ENCODE measurements at regions not wholly inside any gene's neighbourhood (a gene's known extent, or its start where the extent isn't known, plus 50 kb on each side); places are given as distances from the start of the nearest gene placed in this dataset.
"Not testable (repeated sequence)": the region's sequence is repeated elsewhere in the genome, so short reads cannot be mapped to it uniquely, and the experiment has no call there.

DNA sequence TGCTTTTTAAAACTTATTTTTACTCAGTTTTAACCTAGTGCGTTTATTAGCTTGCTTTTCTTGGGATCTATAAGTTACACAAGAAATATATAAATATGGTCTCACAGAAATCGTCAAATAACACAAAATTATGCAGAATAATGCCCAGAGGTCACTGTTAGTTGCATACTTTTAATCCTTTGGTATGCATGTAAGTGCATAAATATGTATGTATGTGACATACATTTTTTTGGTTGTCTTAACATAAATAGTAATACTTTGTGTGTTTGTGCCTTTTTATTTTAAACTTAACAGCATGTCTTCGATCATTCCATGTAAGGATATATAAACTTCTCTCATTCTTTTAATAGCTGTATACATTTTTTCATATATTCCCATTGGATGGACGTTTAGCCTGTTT, 459.6 kb downstream of the PCNX1 start:
- no peak for DNase-seq

DNA sequence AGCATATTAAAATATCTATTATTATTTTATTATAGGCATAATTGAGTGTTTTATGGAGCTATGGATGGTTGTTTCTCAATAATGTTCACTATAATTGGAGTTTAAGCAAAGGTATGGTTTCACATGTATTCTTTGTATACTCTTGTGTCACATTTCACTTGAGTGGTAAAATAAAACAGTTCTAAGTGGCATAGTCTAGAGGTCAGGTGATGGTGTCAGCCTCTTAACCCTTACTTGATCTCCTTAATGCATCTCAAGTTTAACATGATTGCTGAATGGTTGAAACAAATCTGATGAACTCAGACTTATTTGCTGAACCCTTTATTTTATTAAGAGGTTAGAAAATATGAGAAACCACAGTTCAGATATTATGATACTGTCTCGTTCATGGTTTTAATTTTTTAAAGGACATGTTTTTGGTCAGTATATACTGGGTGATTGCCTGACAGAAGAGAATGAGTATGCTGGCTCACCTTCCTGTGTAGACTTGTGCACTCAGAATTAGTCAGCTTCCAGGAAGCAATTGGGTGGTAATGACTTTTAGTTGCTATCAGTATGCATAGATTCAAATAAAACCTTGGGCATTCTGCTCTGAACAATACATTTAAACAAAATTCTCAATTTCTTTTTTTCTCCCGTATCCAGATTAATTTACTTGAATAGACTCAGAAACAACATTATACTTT, 464.6 kb downstream of the PCNX1 start:
- DNase-seq: no peak

DNA sequence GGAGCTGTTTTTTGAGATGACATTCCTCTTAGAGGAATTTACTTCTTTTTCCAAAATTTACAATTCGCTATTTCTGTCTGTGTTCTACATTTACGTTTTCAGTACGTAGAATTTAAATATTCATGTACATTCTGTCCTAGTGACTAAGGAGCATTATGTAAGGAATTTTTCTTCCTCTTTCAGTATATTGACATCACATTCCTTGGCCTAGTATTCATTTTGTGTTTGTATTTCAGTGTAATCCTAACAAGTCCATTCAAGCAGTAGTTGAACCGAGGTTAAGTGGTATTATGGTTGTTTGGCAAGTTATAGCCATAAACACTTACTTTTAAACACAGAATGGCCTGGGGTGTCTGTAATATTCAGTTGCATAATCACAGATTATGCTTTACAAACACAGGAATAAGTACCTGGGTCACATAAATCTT, 465.2 kb downstream of the PCNX1 start:
- DNase-seq: no peak

DNA sequence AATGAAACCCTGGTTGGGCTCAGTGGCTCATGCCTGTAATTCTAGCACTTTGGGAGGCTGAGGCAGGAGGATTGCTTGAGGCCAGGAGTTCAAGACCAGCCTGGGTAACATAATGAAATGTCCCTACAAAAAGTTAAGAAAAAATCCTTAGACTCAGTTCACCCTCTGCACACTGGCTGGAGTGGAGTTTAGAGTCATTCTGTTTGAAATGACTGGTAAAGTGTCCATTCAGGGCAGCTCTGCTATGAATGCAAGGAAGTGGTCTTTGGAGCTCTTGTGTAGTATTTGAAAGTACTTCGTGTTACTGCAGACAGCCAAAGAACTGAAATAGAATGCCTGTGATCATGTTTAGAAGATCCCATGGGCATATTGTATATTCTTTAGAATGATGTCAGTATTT, 466.5 kb downstream of the PCNX1 start:
- DNase-seq: no peak

DNA sequence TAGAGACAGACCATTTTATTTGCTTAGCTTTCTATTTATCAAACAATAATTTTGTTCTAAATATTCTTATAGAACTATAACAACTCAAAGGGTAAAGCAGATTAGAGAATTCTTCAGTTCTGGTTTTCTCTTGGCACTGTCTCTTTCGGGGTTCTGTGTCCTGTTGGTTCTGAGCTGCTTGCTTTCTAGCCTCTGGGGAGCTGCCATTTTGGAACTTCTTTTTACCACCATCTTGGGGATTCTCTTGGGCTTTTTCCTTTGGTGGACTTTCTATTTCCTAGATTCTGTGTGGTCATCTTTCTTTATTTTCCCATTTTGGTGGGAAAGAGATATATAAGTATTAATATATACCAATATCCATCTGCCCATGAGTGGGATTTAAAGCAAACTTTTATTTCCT, 467.7 kb downstream of the PCNX1 start:
- no peak for DNase-seq

DNA sequence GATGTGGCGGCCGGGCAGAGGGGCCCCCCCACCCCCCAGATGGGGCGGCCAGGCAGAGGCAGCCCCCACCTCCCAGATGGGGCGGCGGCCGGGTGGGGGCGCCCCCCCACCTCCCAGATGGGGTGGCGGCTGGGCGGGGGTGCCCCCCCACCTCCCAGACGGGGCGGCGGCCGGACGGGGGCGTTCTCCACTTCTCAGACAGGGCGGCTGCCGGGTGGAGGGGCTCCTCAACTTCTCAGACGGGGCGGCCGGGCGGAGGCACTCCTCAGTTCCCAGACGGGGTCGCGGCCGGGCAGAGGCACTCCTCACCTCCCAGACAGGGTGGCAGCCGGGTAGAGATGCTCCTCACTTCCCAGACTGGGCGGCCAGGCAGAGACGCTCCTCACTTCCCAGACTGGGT, 469.8 kb downstream of the PCNX1 start:
- no peak for DNase-seq

DNA sequence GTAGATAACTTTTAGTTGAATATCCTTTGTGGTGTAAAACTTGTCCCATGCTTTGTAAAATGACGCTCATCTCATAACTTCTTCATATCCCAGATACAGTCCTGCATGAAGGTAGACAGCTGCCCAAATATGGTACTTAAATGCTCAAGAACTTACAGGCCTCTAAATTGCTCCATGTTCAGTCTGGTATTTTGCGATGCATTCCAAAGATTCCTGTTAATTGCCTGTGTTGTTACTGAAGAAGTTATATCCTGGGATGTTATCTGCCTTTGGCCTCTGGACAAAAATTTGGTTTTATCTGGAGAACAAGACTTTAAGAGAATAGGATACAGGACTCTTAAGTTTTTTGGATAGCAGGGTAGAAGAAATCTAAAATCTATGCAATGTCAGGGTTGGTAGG, 473.0 kb downstream of the PCNX1 start:
- no peak for DNase-seq

DNA sequence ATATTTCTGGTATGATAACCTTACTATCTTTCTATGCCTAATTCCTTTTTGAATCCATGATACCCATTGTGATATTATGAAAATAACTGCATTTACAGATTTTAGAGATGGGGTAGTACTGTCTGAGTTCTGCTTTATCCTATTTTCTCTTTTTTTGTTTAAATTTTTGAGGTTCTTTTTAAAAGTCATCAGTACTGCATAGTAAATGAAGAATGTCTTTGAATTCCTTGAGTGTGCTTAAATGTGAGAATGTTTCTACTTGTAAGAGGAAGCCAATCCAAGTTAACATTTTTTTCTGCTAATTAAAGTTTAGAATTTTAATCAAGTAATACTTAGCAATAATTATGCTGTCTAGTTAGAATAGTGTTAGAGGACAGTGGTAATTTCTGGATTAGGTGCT, 474.6 kb downstream of the PCNX1 start:
- no peak for DNase-seq

DNA sequence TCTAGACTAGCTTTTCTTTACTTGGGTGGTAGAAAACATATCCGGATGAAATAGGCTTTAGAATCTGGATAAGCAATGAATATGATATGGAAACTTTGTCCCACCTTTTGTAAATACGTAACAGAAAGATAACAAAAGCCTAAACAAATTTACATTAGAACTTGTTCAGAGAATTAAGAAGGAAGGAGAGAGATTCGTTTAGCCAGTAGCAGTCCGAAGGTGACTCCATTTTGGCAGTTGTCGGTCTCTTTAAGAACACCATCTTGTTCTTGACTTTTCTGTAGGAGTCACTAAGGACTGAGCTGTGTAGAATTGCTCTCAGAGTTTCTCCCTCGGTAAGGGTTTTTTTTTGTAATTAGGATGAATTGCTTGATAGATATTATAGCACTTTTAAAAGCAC, 475.1 kb downstream of the PCNX1 start:
- no peak for DNase-seq

DNA sequence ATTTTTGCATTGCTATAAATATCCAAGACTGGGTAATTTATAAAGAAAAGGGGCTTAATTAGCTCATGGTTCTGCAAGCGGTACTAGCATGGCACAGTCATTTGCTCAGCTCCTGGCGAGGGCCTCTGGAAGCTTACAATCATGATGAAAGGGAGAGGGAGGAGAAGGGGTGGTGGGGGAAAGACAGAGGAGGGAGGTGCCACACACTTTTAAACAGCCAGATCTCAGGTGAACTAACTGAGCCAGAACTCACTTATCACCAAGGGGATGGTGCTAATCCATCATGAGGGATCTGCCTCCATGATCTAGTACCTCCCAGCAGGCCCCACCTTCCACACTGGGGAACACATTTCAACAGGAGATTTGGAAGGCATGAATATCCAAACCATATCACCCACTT, 476.3 kb downstream of the PCNX1 start:
- no peak for DNase-seq

DNA sequence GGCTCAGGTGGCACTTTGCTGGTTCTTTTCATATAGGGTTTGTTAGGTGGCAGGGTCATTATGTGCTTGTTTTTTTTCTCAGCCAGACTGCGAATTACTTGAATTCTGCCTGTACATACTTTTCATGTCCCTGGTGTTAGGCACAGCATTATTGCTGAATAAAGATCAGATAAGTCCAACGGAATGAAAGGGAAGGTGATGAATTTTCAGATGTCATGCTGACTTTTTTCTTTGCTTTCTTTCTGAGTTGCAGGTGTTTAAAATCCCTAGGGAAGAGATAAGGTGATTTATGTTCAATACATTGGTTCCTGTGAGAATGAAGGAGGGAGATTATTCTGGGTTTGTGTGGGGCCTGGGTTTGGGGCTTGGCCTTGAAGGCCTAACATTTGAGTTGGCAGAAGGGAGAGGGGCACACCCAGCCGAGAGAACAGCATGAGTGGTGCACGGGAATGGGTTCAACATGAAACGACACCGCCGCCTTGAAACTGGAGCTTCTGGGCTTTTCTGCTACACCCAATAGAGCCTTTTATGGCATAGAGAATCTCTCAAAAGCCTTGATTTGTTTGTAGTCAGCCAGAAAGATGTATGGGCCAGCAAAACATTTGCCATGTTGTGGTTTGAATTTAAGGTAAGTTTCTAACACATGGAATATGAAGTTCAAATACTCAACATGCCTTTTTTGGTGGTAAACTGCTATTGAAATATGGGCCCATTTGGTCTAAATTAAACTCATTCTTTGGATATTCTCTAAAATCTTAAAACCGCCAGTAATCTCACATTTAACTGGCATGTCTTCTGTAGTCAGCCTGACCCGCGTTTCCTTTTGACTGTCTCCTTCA, 477.0 kb downstream of the PCNX1 start:
- DNase-seq: no peak

DNA sequence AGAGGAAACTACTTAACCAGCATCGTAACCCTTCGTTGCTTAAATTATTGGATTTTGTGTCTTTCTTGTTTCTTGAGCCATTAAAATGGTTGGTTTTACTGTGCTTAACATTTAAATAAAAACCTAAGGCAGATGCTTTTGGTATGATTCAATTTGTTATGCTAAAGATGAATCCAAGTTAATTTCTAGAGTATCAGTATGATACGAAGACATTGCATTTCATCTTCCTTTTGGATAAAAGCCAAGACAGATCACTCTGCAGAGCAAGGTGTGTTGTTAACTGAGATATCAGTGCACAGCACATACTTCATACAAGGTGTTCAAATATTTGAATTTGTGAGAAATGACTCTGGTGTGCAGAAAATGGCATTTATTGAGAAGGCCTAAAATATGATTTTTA, 480.5 kb downstream of the PCNX1 start:
- DNase-seq: no peak

DNA sequence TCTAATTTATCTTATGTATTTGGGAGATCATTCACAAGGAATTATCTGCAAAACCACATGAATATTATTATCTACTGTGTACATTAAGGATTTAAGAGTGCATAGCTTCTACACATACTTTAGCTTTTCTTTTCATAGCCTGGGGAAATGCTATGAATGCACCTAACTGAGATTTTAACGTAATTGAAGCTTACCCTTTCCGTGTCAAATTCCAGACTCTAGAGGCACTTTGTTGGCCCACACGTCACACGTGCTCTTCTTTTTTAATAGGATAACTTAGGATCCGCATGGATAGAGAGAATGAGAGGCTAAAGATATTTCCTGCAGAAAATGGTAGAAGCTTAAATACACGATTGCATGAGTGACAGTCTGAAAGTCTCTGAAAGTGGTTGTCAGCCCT, 481.1 kb downstream of the PCNX1 start:
- DNase-seq: no peak

DNA sequence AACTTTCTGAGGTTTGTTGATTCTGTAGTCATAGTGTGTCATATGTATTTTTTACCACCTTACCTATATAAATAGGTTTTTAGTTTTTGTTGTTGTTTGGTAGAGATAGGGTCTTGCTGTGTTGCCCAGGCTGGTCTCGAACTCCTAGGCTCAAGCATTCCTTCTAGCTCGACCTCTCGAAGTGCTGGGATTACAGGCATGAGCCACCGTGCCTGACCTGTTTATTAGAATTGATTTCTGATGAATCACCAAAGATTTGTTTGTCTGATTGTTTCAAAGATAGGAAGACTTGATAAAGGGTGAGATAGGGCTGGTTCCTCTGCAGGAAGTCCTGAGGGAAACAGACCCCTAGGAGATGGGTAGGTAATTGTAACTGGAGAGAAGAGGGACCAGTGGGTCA, 481.6 kb downstream of the PCNX1 start:
- DNase-seq: no peak

DNA sequence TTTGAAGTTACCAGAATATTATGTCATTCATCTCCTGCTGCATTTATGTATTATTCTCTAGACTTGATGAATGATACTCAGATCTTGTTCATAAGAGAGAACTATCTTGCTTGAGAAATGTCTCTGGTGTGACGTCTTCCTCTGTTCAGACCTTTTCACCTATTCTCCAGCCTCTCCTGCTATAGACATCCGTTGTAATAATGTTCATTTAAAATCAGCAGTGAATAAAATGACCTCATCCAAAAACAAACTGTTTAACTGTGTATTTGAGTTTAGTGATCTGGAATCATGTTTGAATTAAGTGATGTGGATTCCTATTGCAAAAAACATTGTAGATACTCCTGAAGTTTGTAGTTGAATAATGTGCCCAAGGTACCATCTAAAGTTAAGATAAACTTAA, 487.1 kb downstream of the PCNX1 start:
- no peak for DNase-seq

DNA sequence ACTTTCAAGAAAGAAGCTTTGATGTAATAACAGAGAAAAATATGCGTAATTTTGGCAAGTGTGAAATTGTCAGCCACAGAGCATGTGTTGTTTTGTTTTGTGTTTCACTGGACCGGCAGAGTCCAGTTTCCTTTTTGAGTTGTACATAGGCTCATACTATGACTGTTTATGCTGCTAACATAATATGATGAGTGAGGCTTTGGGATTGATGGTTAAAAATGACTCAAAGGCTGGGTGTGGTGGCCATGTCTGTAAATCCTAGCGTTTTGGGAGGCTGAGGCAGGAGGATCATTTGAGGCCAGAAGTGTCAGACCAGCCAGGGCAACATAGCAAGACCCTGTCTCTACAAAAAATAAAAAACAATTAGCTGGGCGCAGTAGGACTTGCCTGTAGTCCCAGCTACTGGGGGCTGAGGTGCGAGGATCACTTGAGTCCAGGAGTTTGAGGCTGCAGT, 487.9 kb downstream of the PCNX1 start:
- no peak for DNase-seq

DNA sequence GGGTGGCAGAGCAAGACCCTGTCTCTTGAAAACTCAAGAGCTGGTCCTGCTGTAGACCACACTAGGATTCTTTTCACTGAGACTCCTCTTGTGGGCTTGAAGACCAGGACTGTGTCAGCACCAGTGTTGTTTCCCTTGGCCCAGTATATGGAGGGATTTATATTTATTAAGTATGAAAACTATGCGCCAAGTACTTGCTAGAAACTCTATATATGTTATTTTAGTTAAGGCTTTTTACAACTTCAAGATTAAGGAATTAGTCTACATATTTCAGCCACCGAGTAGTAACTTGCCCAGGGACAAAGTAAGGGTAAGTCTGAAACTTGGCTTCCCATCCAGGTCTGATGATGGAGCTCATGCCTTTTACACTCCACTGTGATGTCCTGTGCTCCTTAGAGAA, 488.4 kb downstream of the PCNX1 start:
- DNase-seq: no peak

DNA sequence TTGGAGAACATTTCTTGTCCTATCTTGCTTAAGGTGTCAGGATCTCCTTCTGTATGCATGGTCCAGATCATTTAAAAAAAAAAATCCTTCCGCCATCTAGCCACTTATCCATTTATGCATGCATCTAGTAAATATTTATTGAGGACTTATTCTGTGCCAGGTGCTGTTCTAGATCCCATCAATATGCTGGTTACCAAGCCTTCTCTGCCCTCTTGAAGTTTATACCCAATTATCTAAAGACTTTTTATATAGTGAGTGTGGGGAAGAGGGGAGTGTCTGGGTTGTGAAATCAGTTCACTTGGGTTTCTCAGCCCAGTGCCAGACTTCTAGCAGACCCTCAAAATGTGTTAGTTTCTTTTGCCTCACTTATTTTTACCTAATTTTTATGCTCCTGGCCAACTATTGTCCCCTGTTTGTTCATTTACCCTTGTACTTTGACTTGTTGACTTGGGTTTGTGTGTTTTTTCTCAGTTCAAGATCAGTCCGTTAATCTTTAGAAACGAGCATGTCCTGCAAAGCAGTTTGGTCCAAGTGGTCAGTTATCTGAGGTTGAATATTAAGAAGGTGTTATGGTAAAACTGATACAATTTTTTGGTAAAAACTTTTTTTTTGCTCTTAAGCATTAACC, 488.9 kb downstream of the PCNX1 start:
- no peak for DNase-seq

DNA sequence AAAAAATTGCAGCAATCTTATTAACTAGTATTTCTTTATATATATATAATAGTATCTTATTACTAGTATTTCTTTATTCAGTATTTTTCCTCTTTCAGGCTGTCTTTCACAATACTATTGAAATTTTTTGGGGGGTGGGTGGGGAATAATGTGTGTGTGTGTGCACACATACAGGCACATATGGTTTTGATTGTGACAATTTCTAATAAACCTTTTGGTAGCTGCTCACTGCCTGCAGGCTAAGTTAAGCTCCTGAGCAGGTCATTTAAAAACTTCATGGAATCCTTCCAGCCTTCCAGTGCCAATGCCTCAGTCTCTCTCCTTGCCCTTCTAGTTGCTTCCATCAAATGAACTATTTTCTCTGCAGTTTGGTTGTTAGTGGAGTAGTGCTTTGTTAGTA, 490.1 kb downstream of the PCNX1 start:
- DNase-seq: no peak

DNA sequence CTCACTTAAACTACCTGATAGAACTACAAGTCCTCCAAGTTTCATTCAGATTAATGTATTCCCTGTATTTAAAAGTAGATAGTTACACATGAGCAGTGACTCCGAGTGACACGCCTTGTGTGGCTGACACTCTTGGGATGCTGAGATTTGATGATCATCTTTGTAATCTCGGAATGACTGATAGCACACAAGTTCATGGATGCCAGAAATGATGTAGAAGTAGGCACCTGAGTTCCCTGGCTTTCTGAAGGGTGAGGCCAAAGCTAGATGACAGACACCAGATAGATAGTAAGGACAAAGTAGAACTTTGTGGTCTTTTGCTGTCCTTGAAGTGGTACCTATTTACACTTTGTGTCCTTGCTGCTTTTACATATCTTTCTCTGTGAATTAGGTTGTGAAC, 491.2 kb downstream of the PCNX1 start:
- no peak for DNase-seq

DNA sequence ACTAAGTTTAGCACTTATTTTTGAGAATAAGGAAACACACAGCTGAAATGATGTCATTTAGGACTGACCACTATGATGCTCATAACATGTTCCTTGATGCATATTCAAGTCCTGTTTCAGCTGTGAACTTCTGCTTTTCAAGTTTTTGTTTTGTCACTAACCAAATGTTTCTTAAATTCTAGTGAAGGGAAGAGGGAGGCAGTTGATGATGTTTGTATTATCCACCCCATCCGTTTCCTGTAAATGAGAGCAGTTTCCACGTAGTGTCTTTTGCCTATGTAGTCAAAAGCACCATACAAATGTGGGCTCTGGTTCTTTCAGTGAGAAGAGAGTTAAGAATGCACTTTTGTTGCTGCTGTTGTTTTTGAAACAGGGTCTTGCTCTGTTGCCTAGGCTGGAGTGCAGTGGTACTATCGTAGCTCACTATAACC, 491.8 kb downstream of the PCNX1 start:
- peak; percentile 64 for DNase-seq

DNA sequence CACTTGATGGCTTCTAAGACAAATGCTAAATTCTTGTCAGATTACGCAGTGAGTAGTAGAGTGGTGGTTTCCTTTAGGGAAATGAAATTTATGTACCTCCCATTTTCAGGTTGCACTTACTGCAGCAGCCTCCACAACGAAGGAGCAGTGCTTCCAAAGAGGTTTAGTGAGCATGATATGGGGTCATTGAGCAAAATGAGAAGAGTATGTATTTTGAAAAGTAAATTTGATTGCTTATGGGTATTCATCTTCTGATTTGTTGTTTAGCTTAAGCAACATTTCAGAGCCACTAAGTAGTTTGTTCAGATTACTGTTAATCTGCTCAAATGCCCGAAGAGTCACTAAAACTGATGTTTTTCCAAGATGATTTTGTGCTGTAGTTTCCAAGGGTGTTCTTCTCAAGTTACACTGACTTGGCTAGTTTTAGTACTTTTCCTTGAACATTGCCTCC, 493.6 kb downstream of the PCNX1 start:
- DNase-seq: peak; percentile 58

DNA sequence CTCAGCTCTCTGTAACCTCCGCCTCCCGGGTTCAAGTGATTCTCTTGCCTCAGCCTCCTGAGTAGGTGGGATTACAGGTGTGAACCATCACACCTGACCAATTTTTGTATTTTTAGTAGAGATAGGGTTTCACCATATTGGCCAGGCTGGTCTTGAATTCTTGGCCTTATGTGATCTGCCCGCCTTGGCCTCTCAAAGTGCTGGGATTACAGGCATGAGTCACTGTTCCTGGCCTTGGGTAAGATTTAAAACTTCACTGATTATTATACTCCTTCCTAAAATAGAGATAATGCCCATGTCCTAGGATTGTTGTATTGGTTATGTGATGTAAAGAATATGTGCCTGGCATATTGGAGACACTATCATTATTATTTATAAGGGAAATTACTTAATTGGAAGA, 495.2 kb downstream of the PCNX1 start:
- not testable (repeated sequence) for DNase-seq

DNA sequence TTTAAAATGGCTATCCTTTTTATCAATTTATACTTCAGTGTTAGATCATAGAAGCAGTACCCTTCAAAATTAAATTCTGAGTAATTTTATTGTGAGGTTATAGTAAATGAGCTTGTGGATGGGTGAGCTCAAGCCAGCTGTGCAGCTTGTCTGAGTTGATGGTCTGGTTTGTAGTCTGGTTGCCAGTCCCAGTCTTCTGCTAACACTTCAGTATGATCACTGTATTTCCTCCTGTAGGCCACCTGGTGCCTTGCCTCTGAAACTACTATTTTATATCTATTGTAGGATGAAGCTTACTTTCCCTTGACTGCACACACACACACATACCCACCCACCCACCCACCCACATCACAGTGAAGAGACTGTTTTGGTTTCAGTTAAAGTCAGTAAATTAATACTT, 496.4 kb downstream of the PCNX1 start:
- peak; percentile 68 for DNase-seq
